HL-60/S4 treated with retinoic acid at 250 ng/mL for 4 days and 3 days (cell line): ENCODE measurements at regions not wholly inside any gene's neighbourhood (a gene's known extent, or its start where the extent isn't known, plus 50 kb on each side); places are given as distances from the start of the nearest gene placed in this dataset.

Source experiments
- in situ Hi-C: fragments of 300-500 bp; cut with MboI; formaldehyde crosslinking; loops from 2 replicates; pipeline ENCODE4 v1.7.0; 2022; ENCODE audit warnings: low sequenced_read_pairs

DNA sequence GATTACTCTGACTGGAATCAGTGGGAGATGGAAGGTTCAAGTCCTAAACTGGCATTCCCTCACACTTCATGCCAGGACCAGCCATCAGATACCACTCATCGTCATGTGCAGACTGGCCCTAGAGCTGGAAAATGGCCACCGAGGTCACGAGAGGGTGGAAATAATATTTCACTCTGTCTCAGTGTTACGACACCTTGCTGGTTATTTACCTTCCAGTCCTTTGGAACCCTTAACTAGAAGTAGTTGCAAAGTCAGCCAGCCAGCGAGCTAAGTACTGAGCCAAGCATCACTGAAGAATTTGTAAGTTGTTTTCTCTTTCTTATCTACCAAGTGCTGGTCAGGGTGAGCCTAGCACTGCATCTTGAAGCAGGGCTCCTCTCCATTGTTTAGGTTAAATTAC lies 309.9 kb upstream of the RASGRP1 start:
- in situ Hi-C loops = no loop called here

DNA sequence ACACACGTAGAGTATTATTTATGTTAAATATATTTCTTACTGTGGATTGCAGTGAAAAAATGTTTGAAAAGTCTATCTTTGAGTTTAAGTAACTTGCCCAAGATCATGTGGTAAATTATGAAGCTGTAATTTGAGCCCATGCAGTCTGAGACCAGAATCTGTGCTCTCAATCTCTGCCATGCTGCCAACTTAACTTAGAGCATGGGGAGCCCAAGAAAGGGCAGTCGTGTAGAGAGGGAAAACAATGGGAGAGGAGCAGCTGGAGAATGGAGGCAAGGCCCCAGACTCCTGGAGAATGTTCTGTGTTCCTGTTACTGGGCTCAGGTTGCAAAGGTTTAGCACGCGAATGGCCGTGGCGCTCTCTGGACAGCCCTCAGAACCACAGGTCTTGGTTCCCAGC lies 311.6 kb upstream of the RASGRP1 start:
- in situ Hi-C loops = no loop called here

DNA sequence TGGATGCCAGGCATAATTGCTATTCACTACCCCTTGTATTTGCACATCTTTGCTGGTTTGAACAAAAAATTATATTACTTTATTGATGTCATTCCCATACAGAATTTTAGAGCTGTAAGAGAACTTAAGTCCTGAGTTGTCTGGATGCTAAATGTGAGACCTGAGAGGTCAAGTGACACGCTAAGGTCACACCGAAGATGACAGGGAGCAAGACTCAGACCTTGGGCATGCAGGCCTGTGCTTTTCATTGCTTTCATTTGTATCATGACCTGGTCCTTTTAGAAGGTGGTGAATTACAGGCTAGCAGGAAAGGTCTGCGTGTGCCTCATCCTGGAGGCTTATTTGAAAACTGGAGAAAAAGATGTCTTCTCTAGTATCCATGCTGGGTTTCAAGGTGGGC lies 312.0 kb upstream of the RASGRP1 start:
- in situ Hi-C loops = no loop called here

DNA sequence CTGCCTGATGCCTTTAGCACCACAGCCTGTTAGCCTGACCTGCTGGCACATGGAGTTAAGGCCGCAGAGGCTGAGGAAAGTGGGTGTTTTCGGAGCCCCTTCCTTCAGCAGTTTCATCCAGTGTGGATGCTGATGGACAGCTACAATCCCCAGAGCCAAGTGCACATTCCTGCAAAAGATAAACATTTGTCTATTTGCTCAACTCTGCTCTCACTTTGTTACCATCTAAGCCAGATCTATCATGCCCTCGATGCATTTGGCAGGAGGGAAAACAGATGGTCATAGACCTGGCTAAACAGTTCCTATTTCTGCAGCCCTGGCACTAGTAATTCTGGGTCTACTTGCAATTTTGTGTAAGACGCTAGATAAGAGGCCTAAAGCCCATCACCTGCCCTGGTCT lies 312.9 kb upstream of the RASGRP1 start:
- in situ Hi-C loops = no loop called here

DNA sequence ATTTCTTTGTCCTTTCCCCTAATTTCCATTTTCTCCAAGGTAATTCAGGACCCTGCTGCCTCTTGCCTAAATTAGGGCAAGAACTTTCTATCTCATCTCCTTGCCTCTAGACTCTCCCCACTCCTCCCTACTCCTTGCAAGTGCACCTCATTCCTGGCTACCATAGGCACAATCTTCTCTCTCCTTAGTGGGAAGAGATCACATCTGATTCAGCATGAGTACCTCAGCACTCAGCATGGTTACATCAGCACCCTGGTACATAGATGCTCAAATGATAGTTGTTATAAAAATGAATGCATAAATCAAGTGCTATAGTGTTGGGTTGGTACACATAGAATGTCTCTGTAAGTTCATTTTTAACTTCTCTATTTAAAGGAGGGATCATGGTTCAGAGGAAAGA lies 313.4 kb upstream of the RASGRP1 start:
- in situ Hi-C loops = no loop called here

DNA sequence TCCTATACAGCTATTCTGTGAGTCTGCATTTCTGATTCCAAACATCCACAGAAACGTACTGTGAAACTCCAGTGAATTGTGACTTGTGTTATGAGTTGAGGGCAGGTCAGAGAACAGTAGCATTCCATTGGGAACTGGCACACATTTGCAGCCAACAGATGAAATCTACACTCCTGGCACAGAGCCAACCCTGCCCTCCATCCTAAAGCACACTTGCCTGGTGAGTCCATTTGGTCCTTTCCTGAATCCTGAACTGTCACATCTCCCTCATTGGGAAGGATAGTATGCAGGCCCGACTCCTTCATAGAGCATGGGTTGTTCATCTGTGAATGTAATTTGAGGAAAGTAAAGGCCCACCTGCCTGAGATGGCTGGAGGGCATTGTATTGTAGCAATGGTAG lies 314.3 kb upstream of the RASGRP1 start:
- in situ Hi-C loops = no loop called here

DNA sequence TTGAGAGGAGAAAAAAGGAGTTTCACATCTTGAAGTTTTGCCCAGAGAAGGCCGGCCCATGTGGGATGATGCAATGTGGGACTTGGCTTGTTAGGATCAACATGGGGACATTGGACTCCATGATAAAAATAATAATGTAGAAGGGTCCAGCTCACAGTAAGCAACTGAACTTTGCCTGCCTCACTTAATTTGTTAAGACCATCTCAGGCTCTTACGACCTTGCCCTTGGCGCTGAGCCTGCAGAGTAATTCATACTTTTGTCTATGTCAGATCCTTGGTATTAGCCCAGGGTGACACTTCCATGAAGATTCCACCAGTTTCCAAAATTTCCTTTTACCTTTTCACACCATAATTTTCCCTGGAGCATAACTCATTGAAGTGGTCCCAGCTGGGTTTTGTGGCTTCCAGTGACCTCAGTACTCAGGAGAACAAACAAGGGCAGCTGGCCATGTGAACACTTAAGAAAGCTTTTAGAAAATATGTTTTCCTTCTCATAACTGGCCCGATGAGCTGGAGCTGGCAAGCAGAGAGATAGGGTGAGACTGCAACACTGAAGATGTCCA lies 315.4 kb upstream of the RASGRP1 start:
- in situ Hi-C loops = no loop called here

DNA sequence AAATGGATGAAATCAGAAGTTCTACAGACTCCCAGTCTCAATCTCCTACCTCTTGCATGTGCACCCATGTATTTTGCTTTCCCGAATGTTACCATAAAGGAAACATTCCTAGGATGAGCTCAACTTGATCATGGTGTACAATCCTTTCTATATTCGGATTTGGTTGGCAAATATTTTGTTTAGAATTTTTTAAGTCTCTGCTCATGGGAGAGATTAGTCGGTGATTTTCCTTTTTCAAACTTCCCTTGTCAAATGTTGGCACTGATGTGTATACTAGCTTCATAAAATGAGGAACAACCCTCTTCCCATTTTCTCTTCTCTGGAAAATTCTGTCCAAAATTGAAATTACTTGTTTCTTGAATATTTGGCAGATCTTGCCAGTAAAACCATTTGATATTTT lies 317.6 kb upstream of the RASGRP1 start:
- in situ Hi-C loops = no loop called here

DNA sequence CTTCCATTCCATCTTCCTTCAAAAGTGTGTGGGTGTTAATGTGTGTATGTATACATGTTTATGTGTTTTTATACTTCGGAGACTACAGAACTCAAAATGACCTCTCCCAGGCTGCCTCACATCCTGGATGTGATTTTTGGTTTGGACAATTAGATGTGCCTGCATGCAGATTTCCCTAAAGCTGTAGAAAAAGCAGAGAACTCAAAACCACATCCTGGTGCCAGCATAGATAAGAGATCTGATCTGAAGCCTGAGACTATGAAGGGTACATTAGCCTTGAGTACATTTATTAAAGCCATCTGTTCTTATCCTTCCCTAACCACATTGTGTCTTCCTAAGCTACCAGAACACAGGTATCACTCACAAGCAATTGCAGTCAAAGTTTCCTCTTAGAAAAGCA lies 319.4 kb upstream of the RASGRP1 start:
- in situ Hi-C loops = no loop called here

DNA sequence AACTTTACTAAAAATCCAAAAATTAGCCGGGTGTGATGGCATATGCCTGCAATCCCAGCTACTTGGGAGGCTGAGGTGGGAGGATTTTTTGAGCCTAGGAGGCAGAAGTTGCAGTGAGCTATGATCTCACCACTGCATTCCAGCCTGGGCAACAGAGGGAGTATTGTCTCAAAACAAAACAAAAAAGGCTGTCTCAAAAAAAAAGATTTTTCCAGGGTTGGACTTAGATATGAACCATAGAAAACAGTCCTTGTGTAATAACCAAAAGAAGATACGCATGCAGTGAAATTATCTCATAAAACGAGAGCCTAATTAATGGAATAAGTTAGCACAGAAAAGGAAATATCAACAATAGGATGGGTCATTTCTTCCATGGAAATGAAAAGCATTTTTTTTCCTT lies 320.4 kb upstream of the RASGRP1 start:
- in situ Hi-C loops = no loop called here

DNA sequence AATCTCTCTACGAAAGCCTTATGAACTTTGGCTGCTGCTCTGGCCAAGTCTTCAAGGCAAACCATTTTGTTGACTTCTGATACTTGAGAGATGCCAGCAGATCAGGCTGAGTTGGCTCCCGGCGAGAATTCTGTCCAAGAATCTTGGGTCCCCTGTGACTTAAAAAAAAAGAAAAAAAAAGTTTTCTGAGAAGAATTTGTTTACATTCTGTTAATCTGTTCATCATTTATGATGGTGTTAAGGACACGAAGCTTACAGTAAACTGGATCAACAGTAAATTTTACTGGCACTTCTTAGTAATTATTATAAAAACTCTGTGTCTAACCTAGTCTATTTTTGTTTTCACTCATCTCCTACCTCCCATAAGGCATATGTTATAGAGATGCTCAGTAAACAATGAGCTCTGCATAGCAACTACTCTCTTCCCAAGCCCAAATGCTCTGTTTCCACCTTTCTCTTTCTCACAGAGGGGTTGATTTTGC lies 320.9 kb upstream of the RASGRP1 start:
- in situ Hi-C loops = no loop called here

DNA sequence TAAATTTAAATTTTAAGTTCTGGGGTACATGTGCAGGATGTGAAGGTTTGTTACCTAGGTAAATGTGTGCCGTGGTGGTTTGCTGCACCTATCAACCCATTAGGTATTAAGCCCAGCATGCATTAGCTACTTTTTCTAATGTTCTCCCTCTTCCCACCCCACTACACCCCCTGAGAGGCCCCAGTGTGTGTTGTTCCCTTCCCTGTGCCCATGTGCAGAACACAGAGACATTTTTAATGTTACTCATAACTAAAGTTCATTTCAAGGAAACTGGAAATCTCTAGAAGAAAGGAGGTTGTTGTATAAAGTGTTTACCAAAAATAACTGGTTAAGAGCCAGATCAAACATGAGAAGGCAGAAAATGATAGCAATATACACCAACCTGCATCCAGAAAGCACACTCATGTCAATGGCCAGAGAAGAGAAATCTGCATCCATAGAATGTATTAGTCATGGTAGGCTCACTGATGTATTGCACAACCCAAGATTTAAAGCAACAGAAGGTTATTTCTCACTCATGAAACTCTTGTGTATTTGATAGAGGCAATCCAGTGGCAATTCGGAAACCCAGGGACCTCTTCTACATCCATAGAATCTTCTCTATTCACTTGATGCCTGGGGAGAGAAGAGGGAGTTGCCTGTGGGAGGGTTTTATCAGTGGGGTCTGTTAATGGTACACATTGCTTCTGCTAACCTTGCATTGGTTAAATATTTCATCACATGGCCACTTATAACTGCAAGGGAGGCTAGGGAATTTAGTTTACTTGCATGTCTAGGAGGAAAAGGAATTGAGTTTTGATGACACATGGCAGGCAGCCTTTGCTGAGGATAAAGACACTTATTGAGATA lies 321.9 kb upstream of the RASGRP1 start:
- in situ Hi-C loops = no loop called here

DNA sequence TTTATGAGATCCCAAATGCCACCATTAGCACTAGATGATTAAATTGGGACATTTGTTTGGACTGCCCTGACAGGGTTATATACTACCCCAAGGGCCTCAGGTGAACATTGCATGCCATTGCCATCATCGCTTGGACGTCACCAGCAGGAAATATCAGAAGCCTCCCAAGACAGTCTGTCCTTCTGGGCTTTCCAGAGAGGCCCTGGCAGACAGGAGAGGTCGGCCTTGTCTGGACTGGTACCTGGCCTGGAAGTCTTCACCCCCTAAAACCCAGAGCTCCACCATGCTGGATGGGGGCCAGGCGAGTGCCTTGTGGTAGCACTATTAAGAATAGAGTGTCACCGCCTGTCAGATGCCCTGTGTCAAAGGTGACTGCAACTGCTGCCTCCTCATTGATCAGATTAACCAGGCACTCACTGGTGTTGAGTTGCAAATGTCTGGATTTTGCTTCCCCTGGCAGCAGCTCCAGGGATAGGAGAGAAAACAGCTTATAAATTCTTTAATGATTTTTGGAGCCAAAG lies 324.1 kb upstream of the RASGRP1 start:
- in situ Hi-C loops = no loop called here

DNA sequence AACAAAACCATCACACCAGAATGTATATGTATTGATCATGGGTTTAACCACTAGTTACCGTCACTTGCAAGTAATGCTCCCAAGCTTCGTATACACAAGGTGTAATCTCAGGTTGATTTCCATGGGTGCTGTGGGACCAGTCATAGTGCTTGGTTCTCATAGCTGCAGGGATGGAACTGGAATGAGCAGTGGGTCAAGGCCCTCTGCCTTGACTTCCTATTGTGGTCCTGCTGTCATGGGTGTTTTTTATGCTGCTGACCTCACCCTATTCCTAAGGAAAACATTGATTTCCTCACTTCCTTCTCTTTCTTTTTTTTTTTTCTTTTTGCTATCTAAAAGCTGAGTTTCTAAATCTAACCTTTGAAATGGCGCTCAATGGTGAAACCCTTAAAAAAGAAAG lies 325.6 kb upstream of the RASGRP1 start:
- in situ Hi-C loops = no loop called here

DNA sequence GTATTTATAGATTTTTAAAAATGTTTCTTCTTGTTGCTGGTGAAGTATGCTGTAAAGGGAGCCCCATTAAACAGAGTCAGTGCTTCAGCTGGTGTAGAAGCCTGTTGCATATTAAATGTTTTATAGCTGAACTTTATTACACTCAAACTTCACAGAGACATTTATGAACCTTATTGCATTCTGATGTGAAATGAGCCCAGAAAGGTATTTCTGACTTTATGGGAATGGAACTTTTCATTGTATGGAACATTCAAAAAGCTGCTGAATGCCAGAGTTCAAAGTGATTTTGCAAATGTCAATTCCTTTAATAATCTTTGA lies 329.3 kb upstream of the RASGRP1 start:
- in situ Hi-C loops = no loop called here

DNA sequence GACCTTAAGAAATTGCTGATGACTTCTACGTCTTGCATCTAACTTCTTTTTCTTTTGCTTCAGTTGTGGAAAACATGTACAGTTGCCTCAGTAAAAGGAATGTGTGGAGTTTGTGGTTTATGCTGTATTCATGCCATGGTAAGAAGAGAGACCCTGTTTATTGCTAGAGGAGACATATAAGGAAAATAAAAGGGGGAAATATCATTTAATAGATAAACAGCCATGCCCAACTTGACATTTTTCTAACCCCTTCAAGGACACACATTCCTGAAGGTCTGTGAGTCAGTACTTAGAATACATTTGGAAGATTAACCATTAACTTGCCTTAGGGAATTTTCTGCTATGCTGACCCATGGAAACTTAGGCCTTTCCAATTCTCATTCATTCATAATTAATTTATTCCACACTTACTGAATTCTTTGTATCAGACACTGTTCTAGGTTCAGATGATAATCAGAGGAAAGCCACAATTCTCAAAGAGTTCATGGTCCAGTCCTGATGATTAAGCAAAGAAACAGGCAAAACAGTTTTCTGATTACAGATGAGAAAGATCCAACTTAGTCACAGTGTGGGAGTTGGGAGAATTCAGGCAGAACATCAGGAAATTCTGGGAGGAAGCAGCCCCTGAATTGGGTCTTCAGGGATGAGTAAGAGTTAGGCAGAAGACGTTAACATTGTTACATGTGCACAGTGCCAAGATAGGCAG lies 329.8 kb upstream of the RASGRP1 start:
- in situ Hi-C loops = no loop called here

DNA sequence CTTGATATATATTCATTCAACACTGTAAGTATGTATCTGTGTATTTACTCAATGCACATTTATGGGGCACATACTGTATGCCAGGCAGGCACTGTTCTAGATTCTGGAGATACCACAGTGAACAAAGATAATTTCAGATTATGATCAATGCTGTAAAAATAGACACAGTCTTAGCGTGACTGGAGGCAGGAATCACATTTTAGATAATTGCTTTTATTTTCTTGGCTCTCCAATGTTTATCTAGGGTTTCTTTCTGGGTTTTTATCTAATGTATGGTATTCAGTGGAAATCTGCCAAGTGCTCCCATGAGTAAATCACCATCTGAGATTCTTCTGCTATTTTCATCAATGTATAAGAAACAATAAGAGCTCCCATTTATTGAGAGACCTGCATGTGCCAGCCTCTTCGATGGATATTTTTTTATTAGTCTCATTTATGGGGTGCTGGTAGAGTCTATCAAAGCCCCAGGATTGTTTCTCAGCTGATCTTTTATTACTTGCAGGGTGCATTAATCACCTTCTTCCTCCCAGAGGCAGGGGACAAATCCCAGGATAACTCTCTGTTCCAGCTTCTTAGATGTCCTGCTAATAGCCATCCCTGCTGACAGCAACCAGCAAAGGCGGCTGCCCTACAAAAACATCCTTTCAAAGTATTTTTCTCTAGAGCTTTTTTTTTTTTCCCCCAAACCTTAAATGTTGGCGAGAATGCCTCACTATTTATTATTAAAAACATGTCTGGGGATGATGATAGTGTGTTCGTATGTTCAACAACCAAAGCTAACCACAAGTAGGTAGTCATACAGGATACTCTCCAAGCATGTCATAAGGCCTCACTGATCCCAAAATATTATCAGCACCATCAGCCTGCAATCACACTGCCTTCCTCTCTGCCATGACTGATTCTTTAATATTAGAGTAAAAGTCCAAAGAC lies 331.0 kb upstream of the RASGRP1 start:
- in situ Hi-C loops = no loop called here

DNA sequence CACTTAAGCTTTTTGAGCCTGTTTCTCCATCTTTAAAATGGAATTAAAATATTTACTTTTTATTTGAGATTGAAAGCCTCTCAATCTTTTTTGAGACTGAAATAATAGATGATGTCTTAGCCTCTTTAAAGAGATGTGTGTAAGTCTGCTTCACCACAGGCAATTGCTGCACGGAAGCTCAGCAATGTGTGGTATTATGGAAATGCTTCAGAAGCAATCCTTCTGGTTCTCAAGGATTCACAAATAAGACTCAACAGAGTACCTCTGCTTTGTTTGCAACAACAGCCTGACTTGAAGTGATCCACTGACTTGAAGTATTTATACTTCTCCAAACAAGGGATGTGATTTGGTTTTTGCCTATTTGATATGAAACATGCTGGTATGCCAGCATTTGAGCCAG lies 332.0 kb upstream of the RASGRP1 start:
- in situ Hi-C loops = no loop called here

DNA sequence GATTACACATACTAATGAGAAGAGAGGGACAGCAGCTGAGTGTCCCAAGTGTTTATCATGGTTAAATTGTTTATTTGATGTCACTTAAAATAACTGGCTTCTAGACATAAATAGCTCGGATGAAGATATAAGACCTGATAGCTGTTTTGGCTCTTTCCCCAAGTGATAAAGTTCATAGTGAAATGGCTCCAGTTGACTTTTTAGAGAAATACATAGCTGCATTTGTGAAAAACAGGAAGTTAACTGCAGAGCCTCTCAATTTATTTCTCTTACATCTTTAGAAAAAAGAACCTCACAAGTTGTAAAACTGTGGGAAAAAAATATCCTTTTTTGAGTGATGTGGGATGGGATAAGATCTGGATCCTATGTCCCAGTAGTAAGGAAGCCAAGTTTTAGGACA lies 332.9 kb upstream of the RASGRP1 start:
- in situ Hi-C loops = no loop called here

DNA sequence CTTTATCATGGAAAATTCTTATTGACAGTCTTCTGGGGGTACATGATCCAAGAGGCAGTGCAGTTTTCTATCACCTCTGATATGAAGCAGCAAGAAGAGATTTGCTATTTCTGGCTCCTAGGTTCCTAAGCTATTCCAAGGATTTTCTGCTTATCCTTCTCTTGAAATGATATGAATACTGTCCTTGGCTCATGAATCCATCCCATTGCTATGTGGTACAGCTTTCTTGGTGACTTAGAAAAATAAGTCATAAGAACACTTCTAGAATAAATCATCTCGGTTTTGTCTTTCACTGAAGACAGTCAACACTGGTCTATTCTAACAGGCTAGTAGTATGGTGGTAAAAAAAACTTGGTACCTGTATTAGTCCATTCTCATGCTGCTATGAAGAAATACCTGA lies 333.6 kb upstream of the RASGRP1 start:
- in situ Hi-C loops = no loop called here

DNA sequence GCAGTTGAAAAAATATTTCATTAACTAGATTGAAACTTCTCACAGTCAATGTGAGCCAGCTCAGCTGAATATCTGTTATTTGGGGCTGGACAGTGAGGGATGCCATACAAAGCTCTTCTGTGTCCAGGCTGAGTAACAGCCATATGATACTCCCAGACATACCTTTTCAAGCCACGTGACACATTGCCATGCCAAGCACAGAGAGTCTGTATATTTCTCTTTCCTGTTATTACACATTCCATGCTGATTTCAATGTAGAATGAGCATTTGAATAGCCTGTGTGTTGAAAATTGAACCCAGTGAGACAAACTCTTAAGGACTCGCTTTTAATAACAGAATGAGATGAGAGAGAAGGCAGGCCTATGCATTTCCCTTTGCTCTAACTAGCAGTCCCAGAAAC lies 334.7 kb upstream of the RASGRP1 start:
- in situ Hi-C loops = no loop called here
